GM18909 (cell line): ENCODE measurements at regions not wholly inside any gene's neighbourhood (a gene's known extent, or its start where the extent isn't known, plus 50 kb on each side); places are given as distances from the start of the nearest gene placed in this dataset.

Source experiments
- ATAC-seq: cut with Tn5 transposase; IDR thresholded peaks from one replicate; pipeline ENCODE4 v1.9.1; 2021; ENCODE audit warnings: mild to moderate bottlenecking; ENCODE audit not compliant: unreplicated experiment, poor library complexity

DNA sequence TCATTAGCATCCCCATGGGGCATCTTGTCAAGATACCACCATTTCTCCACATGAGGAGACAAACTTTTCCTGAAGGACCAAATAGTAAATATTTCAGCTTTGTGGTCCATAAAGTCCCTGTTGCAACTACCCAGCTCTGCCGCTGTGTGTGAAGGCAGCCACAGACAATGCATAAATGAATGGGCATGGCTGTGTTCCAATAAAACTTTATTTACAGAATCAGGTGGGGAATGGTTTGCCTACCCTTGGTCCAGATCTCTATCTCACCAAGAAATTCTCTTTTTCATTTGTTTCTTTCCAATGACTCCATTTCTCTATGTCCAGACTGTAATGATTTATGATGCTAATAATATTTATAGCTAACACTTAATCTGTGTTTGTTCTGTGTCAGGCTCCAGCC is 409.3 kb upstream of the TBX3 start:
- no peak for ATAC-seq

DNA sequence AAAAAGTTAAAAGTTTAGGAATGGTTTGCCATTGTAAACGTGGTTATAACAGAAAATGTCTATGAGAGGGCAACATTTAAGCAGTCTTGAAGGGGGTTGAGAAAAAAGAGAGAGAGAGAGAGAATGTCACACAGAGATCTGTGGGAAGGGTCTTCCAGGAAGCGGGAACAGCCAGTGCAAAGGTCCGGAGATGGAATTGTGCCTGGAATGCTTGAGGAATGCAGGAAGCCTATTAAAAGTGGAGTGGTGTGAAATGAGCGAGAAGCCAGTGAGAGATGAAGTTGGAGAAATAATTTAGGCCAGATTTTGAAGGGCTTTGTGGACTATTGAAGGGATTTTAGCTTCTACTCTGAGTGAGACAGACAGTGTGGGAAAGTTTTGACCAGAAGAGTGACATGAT is 406.8 kb upstream of the TBX3 start:
- ATAC-seq: no peak

DNA sequence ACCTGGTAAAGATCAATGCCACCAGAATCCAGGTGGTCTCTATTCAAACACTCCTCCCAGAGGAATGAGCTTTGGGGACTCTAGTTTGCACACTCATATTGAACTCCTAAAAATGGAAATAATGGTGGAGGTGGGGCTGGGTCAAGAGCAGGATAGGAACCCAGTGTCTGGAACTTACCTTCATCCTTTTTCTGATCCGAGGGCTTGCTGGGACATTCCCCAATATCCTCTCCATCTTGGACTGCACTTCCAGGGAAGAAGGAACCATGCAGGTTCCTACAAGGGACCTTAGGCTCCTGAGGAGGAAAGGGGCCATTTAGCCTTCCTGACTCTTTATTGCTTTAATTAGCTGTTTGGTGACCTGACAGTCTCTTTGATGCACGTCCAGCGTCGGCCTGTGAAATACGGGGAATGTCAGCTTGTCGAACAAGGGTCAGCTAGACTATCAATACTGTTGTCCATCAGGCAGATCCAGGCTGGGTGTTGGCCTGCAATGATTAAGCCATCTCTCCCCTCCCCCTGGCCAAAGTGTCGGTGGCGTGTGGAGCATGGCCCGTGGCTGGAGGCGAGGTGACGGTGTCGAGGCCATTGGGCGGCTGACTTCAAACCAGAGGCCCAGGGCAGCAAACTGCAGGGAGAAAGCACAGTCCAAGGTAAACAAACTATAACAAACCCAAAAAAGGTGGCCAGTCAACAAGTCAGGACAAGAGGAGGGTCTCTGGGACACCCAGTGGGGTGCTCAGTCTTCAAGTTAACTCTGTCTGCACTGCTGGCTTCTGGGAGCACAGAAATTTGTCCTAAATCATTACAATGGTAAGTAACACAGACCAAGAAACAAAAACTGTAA is 405.2 kb upstream of the TBX3 start:
- no peak for ATAC-seq

DNA sequence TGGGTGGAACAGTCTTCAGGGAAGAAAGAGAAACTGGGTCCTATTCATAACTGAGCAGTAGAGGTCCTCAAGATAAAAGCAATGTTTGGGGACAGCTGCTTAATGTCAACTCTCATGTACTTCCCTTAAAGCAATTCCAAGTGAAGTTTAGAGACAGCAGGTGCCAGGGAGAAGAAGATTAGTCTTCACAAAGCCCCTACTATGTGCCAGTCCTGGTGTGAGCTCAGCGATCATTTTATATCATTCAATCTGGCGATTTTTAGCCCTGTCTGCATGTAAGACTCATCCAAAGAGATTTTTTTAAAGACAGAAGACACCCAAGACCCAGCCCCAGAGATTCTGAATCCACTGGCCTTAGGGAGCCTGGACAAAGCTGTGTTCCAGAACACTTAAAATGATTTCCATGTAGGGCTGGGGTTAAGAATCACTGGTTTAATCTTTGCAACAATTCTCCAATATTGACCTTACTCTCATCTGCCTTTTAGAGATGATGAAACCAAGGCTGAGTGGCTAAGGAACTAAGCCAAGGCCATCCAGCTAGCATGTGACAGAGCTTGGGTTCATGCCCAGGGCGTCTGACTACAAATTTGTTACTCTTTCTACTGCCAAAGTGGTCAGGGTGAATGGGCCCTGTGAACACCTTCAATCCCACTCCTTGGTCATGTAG is 404.5 kb upstream of the TBX3 start:
- no peak for ATAC-seq

DNA sequence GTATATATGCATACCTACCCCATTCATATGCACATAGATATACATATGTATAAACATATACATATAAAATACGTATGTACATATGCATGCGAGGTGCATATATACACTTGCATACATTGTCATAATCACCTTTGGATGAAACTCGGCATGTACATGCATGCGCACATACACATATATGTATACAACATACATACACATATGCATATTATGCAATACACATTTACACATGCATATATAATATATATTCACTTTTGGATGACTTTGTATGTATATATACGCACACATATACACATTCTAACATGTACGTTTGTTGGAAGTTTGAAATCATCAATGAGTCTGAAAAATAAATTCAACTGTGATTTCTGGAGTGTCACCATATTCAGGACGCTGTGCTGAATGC is 401.6 kb upstream of the TBX3 start:
- no peak for ATAC-seq

DNA sequence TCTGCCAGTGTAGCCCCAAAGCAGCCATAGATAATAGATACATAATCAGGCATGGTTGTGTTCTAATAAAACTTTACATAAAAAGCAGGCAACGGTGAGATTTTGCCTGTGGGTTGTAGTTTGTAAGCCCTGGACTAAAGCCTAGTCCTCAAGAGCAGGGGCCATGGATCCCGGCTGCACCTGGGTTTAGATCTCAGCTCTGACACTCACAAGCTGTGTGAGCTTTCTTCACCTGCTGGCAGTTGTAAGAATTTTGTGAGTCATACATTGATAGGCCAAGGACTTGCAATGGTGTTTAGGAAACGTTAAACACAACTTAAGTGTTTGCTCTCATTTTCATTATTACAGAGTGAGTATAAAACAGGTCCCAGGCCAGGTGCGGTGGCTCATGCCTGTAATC is 395.8 kb upstream of the TBX3 start:
- no peak for ATAC-seq

DNA sequence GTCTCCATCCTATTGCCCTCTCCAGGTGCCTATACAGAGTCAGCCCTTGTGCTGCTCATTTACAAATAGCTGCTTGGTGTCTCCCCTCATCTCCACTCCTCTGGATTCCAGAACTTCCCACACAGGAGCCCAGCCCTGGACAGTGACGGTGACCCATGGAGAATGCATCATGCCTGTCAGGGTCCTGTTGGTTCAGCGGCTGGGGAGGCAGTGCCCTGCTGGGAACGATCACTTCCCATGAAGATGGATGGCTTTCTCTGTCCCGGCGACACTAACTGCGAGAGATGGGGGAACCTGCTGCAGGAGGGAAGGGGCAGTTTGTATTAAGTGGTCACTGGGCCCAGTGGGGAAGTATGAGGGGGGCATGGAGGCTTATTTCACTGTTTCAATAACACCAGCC is 395.0 kb upstream of the TBX3 start:
- no peak for ATAC-seq

DNA sequence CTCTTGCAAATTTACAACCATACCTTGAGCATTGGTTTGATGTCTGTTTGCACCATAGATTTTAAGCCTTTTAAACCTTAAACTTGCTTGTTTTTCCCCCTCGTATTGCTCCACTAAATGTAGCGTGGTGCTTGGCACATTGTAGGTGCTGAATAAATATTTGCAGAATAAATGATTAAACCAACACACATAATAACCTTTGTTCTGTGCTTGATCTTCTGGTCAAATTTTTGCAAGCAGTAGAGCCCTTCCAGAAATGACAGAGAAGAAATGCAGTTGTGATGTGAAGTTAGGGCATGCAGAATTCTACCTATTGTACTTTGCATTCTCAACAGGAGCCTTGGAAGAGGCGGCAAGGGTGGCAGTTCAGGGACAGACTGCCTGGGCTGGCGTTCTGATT is 394.4 kb upstream of the TBX3 start:
- ATAC-seq: no peak

DNA sequence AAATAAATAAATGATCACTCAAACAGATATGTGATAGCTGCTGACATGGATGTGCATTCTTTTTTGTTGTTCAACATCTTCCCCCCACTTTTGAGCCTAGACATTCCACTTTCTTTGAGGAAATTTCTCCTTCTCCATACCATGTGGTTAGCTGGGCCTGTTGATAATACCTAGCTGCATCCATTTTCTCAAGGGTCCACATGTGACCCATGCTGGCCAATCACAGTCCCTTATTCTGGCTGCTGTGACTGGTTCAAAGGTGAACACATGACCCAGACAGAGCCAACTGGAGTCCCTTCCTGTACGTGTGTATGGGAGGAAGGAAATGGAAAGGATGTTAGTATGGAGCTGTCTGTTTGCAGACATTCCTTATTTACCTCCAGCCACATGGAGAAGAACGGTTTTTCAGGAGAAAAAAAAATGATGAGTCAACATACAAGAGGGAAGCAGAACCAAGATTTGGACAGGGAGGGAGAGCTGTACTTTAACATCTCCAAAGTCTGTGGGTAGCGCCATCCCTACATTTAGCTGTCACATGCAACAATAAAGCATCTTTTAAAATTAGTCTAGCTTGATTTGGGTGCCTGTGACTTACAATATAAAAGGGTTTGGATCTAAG is 391.7 kb upstream of the TBX3 start:
- no peak for ATAC-seq

DNA sequence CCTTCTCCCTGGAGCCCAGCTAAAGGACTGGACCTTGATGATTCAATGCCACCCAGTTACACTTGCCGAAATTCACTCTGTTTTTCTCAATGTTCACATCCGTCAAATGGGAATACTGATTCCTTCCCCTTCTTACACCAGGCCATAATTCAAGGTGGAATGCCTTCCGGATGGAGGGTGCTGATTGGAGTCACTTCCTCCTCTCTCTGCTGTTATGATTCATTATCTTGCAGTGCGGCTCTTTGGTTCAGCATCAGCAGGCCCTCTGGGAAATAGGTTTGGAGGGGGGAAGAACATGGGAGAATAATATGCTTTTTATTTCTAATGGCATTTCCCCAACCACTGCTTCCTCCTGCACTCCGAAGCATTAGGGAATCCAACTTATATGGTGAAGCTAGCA is 390.6 kb upstream of the TBX3 start:
- ATAC-seq: no peak

DNA sequence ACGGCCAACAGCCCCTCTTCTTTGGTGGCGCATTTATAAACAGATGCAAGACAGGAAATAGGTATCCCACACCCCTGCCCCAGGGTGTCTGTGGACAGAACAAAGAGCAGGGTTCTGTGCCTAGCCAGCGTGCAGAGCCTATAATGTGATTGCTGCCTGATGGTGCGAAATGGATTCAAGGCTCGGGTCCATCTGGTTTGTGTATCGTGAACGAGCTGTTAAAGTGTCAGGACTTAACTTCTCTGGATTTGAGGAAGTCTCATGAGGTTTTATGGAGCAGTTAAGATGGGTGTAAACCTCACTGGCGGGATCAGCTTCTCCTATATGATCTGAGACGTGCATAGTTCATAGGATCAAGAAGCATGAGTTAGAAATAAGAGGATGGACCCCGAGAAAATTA is 388.7 kb upstream of the TBX3 start:
- ATAC-seq: no peak

DNA sequence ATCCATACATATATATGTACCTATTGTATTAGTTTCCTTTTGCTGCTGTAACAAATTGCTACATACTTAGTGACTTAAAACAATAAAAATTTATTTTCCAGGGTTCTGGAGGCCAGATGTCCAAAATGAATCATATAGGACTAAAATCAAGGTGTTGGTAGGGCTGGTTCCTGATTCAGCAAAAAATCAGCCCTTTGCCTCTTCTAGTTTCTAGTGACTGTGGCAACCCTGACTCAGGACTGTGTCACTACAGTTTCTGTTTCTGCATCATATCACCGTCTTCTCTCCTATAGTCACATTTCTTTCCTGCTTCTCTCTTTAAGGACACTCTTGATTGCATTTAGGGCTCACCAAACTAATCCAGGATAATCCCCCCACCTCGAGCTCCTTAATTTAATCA is 386.3 kb upstream of the TBX3 start:
- ATAC-seq: no peak

DNA sequence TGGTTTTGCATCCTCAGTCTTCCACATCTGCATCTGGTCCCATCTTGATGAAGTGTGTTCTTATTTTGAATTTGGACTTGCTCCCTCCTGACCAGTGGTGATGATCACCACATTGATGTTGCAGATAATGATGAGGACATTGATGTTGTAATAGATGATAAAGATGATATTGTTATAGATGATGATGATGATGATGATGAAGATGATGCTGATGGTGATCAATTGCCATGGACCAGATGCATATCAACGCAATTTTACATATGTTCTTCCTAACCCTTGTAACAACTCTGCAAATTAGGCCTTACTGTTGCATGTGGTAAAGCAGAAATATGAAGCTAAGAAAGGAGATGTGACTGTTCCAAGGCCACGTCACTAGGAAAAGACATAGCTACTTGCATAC is 380.3 kb upstream of the TBX3 start:
- ATAC-seq: no peak

DNA sequence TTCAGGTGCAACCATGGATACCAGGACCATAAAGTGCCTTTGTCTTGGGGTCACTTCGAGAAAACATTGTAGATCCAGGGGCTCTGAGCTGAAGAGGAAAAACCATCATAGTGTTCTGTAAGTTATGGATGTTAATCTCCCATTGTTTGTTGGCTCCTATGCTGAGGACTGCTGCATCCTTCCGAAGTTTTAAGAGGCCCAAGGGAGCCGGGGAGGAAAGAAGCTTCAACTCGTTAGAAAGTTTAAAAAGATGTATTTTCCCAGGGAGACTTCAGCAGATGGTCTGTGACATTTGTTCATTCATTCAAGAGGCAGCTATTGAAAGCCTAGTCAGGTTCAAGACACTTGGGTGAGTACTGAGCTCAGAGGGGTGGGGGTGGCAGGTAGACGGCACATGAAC is 378.8 kb upstream of the TBX3 start:
- ATAC-seq: no peak

DNA sequence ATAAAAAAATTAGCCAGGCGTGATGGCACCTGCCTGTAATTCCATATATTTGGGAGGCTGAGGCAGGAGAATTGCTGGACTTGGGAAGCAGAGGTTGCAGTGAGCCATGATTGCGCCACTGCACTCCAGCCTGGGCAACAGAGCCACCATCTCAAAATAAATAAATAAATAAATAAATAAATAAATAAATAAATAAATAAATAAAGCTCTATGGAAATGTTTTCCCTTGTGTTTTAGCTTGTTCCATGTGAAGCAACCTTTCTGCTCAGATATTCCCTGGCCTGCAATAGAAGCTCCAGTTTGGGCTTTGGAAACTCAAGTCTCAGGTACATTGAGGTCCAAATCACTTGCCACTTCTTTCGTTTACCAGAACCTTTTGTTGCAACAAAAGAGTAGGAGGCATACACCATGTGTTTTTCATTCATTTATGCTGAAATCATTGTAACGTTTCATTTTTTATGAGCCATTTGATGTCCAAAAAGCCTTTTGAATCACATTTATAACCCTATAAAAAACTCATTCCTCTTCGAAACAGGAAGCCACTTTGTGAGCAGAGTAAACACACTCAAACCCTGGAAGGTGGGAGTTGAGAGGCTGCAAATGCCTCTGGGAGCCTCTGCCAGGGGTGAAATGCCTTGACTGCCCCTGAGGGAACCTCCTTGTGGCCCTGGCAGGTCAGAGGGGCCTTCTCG is 376.6 kb upstream of the TBX3 start:
- no peak for ATAC-seq

DNA sequence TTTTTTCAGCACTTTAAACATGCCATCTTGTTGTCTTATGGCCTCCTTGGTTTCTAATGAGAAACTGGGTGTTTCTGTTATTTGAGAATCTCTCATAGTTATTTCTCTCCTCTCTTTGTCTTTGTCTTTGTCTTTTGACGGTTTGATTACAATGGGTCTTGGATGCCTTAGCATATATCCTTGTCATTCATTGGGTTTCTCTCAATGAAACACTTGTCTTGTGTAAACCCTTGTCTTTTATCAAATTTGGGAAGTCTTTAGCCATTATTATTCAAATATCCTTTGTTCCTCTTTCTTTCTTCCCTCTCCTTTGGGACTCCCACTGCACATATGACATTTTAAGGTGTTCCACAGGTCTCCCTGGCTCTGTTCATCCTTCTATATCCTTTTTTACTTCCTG is 373.5 kb upstream of the TBX3 start:
- no peak for ATAC-seq

DNA sequence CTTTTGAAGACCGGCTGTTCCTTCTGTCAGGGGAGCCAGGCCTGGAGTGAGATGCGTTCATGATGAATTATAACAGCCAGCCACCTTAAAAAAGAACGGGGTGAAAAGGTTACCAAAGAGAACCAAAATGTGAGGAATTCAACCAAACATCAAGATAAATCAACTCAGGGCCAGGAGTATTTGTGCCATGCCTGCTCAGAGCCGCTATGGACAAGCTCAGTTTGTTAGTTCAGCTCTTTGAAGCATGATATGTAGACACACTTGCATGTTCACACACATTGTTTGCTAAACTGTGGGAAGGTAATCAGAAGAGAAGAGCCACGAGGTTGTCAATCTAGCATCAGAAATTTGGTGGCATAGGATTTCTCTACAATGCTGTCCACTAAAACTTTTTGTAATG is 367.4 kb upstream of the TBX3 start:
- no peak for ATAC-seq

DNA sequence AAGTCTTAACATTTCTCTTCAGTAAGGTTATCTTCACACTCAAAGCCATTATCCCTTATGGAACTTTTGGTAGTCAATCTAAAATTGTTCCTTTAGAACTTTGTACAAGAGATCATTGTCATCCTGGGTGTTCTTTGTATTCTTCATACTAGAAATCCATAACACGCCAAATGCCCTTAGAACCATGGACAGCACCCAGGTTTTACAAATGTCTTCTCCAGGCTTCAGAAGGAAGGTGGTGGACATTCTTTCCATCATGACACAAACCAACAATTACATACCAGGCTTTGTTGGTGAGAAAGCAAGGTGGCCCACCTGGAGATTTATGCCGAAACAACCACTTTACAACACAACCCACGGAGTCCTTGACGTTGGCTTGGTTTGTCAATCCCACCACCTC is 365.6 kb upstream of the TBX3 start:
- ATAC-seq: no peak

DNA sequence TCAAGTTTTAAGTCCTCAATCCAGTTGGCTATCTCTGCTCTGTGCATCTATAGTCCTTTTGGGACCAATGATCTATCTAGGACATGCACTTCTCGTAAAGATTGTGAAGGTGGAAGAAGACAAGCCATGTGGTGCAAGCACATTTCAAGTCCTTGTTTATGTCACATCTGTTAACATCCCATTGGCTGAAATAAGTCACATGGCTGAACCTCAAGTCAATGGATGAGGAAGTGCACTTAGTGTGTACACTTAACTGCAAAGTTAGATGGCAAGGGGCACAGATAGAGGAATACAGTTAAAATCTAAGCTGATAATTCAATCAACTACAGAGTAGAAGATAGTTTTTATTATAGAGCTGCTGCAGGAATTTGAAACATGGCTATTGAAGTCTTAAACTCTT is 362.8 kb upstream of the TBX3 start:
- ATAC-seq: no peak

DNA sequence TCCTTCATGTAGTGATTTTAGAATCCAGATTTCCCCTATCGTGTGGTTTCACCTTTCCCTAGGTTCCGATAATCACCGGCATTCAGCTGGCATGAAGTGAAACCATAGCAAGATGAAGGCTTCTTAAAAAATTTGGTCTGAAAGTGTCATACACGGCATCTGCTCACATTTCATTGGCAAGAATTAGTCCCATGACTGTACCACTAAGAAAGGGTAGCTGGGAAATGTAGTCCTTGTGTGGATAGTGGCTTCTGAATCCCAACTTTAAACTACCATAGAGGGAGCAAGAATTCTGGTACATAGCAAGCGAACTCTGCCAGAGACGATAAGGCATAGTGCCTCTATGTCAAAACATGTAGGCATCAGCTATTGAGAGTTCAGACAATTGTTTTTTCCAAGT is 360.1 kb upstream of the TBX3 start:
- no peak for ATAC-seq

DNA sequence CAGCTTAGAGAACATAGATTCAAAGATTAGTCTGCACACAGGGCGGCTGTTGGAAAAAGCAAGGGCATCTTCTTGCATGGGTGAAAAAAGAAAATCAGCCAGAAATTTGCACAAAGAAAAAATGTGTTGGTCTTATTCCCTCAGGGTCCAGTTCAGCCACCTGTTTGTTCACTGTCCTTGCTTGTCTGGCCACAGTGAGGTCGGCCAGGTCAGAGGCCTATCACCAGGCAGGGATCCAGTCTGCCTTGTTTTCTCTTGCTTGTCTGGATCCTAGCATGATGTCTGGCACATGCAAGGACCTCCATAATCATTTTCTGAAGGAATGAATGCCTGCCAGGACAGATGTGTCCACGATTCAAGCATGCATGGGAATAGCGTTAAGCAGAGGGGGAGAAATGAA is 359.1 kb upstream of the TBX3 start:
- no peak for ATAC-seq
